ENCODE measurements at regions not wholly inside any gene's neighbourhood (a gene's known extent, or its start where the extent isn't known, plus 50 kb on each side); places are given as distances from the start of the nearest gene placed in this dataset.

- DNase-seq (ENCODE audit: low read depth in 2 of 2): no peak
Observed at GRCh38 chr17:56737421-56738161, 96.1 kb downstream of the C17orf67 start.

- DNase-seq (ENCODE audit: low read depth in 2 of 2): no peak
Observed at GRCh38 chr17:56739376-56739775, 94.3 kb downstream of the C17orf67 start.

GRCh38 chr17:56739776-56740175 lies 93.9 kb downstream of the C17orf67 start:
- no peak for DNase-seq (ENCODE audit: low read depth in 2 of 2)

GRCh38 chr17:56740481-56740880 lies 93.2 kb downstream of the C17orf67 start:
- no peak for DNase-seq (ENCODE audit: low read depth in 2 of 2)

Data from stimulated activated CD8-positive, alpha-beta memory T cell treated with anti-CD3 and anti-CD28 coated beads, Interleukin-15, amount 100 ng/mL, for 48 hours (primary cell).